ENCODE measurements at regions not wholly inside any gene's neighbourhood (a gene's known extent, or its start where the extent isn't known, plus 50 kb on each side); places are given as distances from the start of the nearest gene placed in this dataset.

GRCh38 chr9:129423216-129423615, 197.7 kb downstream of the C9orf50 start:
- Histone ChIP-seq H3K36me3 (ENCODE audit: control insufficient read depth, insufficient read depth, low read length) (no peaks in the 10 kb centered on the region), H3K4me3 (ENCODE audit: insufficient read depth, low read depth, low read length, poor library complexity, severe bottlenecking) (no peak overlapping the region), H3K27ac (ENCODE audit: insufficient read depth, low read length, poor library complexity, severe bottlenecking) (no peak overlapping the region), H3K4me1 (ENCODE audit: control insufficient read depth, insufficient read depth, low read length, poor library complexity, severe bottlenecking) (peaks cover 7% of the 10 kb centered on the region), H3K9me3 (ENCODE audit: control insufficient read depth, low read length) (no peaks in the 10 kb centered on the region), H3K27me3 (replicated peaks; ENCODE audit: control insufficient read depth, insufficient read depth, low read length, poor library complexity, severe bottlenecking) (no peaks in the 10 kb centered on the region)
- no peak for DNase-seq

GRCh38 chr9:129422843-129423192, 198.1 kb downstream of the C9orf50 start:
- DNase-seq: no peak
- no peaks in the 10 kb centered on the region for H3K36me3 ChIP-seq (ENCODE audit: control insufficient read depth, insufficient read depth, low read length)
- H3K4me1 ChIP-seq (ENCODE audit: control insufficient read depth, insufficient read depth, low read length, poor library complexity, severe bottlenecking): peaks cover 7% of the 10 kb centered on the region
- H3K9me3 ChIP-seq (ENCODE audit: control insufficient read depth, low read length): no peaks in the 10 kb centered on the region
- H3K4me3 ChIP-seq (ENCODE audit: insufficient read depth, low read depth, low read length, poor library complexity, severe bottlenecking): no peak overlapping the region
- H3K27ac ChIP-seq (ENCODE audit: insufficient read depth, low read length, poor library complexity, severe bottlenecking): no peak overlapping the region
- no peaks in the 10 kb centered on the region for H3K27me3 ChIP-seq (replicated peaks; ENCODE audit: control insufficient read depth, insufficient read depth, low read length, poor library complexity, severe bottlenecking)

GRCh38 chr9:129422032-129422842, 198.7 kb downstream of the C9orf50 start:
- Histone ChIP-seq H3K36me3 (ENCODE audit: control insufficient read depth, insufficient read depth, low read length) (no peaks in the 10 kb centered on the region), H3K27me3 (replicated peaks; ENCODE audit: control insufficient read depth, insufficient read depth, low read length, poor library complexity, severe bottlenecking) (no peaks in the 10 kb centered on the region), H3K27ac (ENCODE audit: insufficient read depth, low read length, poor library complexity, severe bottlenecking) (no peak overlapping the region), H3K4me3 (ENCODE audit: insufficient read depth, low read depth, low read length, poor library complexity, severe bottlenecking) (no peak overlapping the region), H3K9me3 (ENCODE audit: control insufficient read depth, low read length) (no peaks in the 10 kb centered on the region), H3K4me1 (ENCODE audit: control insufficient read depth, insufficient read depth, low read length, poor library complexity, severe bottlenecking) (peaks cover 7% of the 10 kb centered on the region)
- no peak for DNase-seq

GRCh38 chr9:129421371-129421770, 199.5 kb downstream of the C9orf50 start:
- Histone ChIP-seq H3K27ac (ENCODE audit: insufficient read depth, low read length, poor library complexity, severe bottlenecking) (no peak overlapping the region), H3K27me3 (replicated peaks; ENCODE audit: control insufficient read depth, insufficient read depth, low read length, poor library complexity, severe bottlenecking) (no peaks in the 10 kb centered on the region), H3K4me1 (ENCODE audit: control insufficient read depth, insufficient read depth, low read length, poor library complexity, severe bottlenecking) (peaks cover 7% of the 10 kb centered on the region), H3K9me3 (ENCODE audit: control insufficient read depth, low read length) (no peaks in the 10 kb centered on the region), H3K36me3 (ENCODE audit: control insufficient read depth, insufficient read depth, low read length) (no peaks in the 10 kb centered on the region), H3K4me3 (ENCODE audit: insufficient read depth, low read depth, low read length, poor library complexity, severe bottlenecking) (no peak overlapping the region)
- DNase-seq: no peak

- peaks cover 7% of the 10 kb centered on the region for H3K4me1 ChIP-seq (ENCODE audit: control insufficient read depth, insufficient read depth, low read length, poor library complexity, severe bottlenecking)
- DNase-seq: no peak
- no peaks in the 10 kb centered on the region for H3K27me3 ChIP-seq (replicated peaks; ENCODE audit: control insufficient read depth, insufficient read depth, low read length, poor library complexity, severe bottlenecking)
- no peak overlapping the region for H3K27ac ChIP-seq (ENCODE audit: insufficient read depth, low read length, poor library complexity, severe bottlenecking)
- no peaks in the 10 kb centered on the region for H3K9me3 ChIP-seq (ENCODE audit: control insufficient read depth, low read length)
- no peaks in the 10 kb centered on the region for H3K36me3 ChIP-seq (ENCODE audit: control insufficient read depth, insufficient read depth, low read length)
- H3K4me3 ChIP-seq (ENCODE audit: insufficient read depth, low read depth, low read length, poor library complexity, severe bottlenecking): no peak overlapping the region
Measured at GRCh38 chr9:129420721-129421120, 200.2 kb downstream of the C9orf50 start.

GRCh38 chr9:129419382-129419899, 201.5 kb downstream of the C9orf50 start:
- no peak overlapping the region for H3K4me3 ChIP-seq (ENCODE audit: insufficient read depth, low read depth, low read length, poor library complexity, severe bottlenecking)
- H3K4me1 ChIP-seq (ENCODE audit: control insufficient read depth, insufficient read depth, low read length, poor library complexity, severe bottlenecking): peaks cover 12% of the 10 kb centered on the region
- H3K27me3 ChIP-seq (replicated peaks; ENCODE audit: control insufficient read depth, insufficient read depth, low read length, poor library complexity, severe bottlenecking): no peaks in the 10 kb centered on the region
- H3K9me3 ChIP-seq (ENCODE audit: control insufficient read depth, low read length): no peaks in the 10 kb centered on the region
- H3K36me3 ChIP-seq (ENCODE audit: control insufficient read depth, insufficient read depth, low read length): no peaks in the 10 kb centered on the region
- no peak overlapping the region for H3K27ac ChIP-seq (ENCODE audit: insufficient read depth, low read length, poor library complexity, severe bottlenecking)
- DNase-seq: no peak

- DNase-seq: no peak
- H3K27ac ChIP-seq (ENCODE audit: insufficient read depth, low read length, poor library complexity, severe bottlenecking): no peak overlapping the region
- H3K36me3 ChIP-seq (ENCODE audit: control insufficient read depth, insufficient read depth, low read length): no peaks in the 10 kb centered on the region
- no peaks in the 10 kb centered on the region for H3K9me3 ChIP-seq (ENCODE audit: control insufficient read depth, low read length)
- H3K27me3 ChIP-seq (replicated peaks; ENCODE audit: control insufficient read depth, insufficient read depth, low read length, poor library complexity, severe bottlenecking): no peaks in the 10 kb centered on the region
- H3K4me3 ChIP-seq (ENCODE audit: insufficient read depth, low read depth, low read length, poor library complexity, severe bottlenecking): no peak overlapping the region
- H3K4me1 ChIP-seq (ENCODE audit: control insufficient read depth, insufficient read depth, low read length, poor library complexity, severe bottlenecking): peaks cover 19% of the 10 kb centered on the region
Measured at GRCh38 chr9:129418451-129418850, 202.4 kb downstream of the C9orf50 start.

GRCh38 chr9:129416821-129417539, 203.9 kb downstream of the C9orf50 start:
- no peak for DNase-seq

GRCh38 chr9:129415942-129416651, 204.8 kb downstream of the C9orf50 start:
- Histone ChIP-seq H3K36me3 (ENCODE audit: control insufficient read depth, insufficient read depth, low read length) (no peaks in the 10 kb centered on the region), H3K27me3 (replicated peaks; ENCODE audit: control insufficient read depth, insufficient read depth, low read length, poor library complexity, severe bottlenecking) (no peaks in the 10 kb centered on the region), H3K4me1 (ENCODE audit: control insufficient read depth, insufficient read depth, low read length, poor library complexity, severe bottlenecking) (peaks cover 20% of the 10 kb centered on the region), H3K9me3 (ENCODE audit: control insufficient read depth, low read length) (no peaks in the 10 kb centered on the region), H3K4me3 (ENCODE audit: insufficient read depth, low read depth, low read length, poor library complexity, severe bottlenecking) (no peak overlapping the region), H3K27ac (ENCODE audit: insufficient read depth, low read length, poor library complexity, severe bottlenecking) (no peak overlapping the region)
- DNase-seq: no peak

More at GRCh38 chr9:129416821-129417539, 203.9 kb downstream of the C9orf50 start:
- Histone ChIP-seq H3K4me3 (ENCODE audit: insufficient read depth, low read depth, low read length, poor library complexity, severe bottlenecking) (no peak overlapping the region), H3K27ac (ENCODE audit: insufficient read depth, low read length, poor library complexity, severe bottlenecking) (no peak overlapping the region), H3K36me3 (ENCODE audit: control insufficient read depth, insufficient read depth, low read length) (no peaks in the 10 kb centered on the region), H3K27me3 (replicated peaks; ENCODE audit: control insufficient read depth, insufficient read depth, low read length, poor library complexity, severe bottlenecking) (no peaks in the 10 kb centered on the region), H3K4me1 (ENCODE audit: control insufficient read depth, insufficient read depth, low read length, poor library complexity, severe bottlenecking) (peaks cover 20% of the 10 kb centered on the region), H3K9me3 (ENCODE audit: control insufficient read depth, low read length) (no peaks in the 10 kb centered on the region)
